ENCODE measurements at regions not wholly inside any gene's neighbourhood (a gene's known extent, or its start where the extent isn't known, plus 50 kb on each side); places are given as distances from the start of the nearest gene placed in this dataset.

- Histone ChIP-seq H3F3A (ENCODE audit: low read depth) (peaks cover 7% of the 10 kb centered on the region), H3K4me3 (no peak overlapping the region), H3K36me3 (no peaks in the 10 kb centered on the region), H3K4me1 (no peaks in the 10 kb centered on the region), H4K20me1 (ENCODE audit: low read depth) (no peaks in the 10 kb centered on the region), H3K9me3 (ENCODE audit: low read depth) (no peaks in the 10 kb centered on the region), H3K27me3 (no peaks in the 10 kb centered on the region), H3K27ac (no peak overlapping the region), H3K79me2 (ENCODE audit: low read depth) (no peaks in the 10 kb centered on the region), H3K4me2 (no peak overlapping the region), H3K9ac (no peak overlapping the region), H2AFZ (replicated peaks) (no peak overlapping the region)
- peaks cover 2% of the 10 kb centered on the region for H3K9me3 Mint-ChIP-seq
- TF ChIP-seq CTCF (IDR thresholded peaks at IDR 0.05) = peak; percentile 74
- TF ChIP-seq EZH2 (IDR thresholded peaks at IDR 0.05) = no peak
- H3K4me3 Mint-ChIP-seq = no peak overlapping the region
- H3K27ac Mint-ChIP-seq = no peak overlapping the region
- peaks cover 7% of the 10 kb centered on the region for H3K27me3 Mint-ChIP-seq (ENCODE audit: insufficient read depth, low read depth)
- peaks cover 21% of the 10 kb centered on the region for H3K4me1 Mint-ChIP-seq
- DNase-seq (ENCODE audit: low spot score) = peak; percentile 60
- H3K36me3 Mint-ChIP-seq = peaks cover 2% of the 10 kb centered on the region
These were observed 74.2 kb upstream of the PROK2 start for GRCh38 chr3:71859123-71859519.

- no peak for TF ChIP-seq CTCF (IDR thresholded peaks at IDR 0.05)
- TF ChIP-seq EZH2 (IDR thresholded peaks at IDR 0.05) = no peak
- TF ChIP-seq EZH2phosphoT487 (IDR thresholded peaks at IDR 0.05) = no peak
- Mint-ChIP-seq H3K4me3 (no peak overlapping the region), H3K9me3 (peaks cover 3% of the 10 kb centered on the region), H3K27me3 (ENCODE audit: insufficient read depth, low read depth) (peaks cover 7% of the 10 kb centered on the region), H3K36me3 (peaks cover 2% of the 10 kb centered on the region), H3K27ac (no peak overlapping the region), H3K4me1 (peaks cover 26% of the 10 kb centered on the region)
- no peaks in the 10 kb centered on the region for H3K9me3 ChIP-seq (ENCODE audit: low read depth)
- H3K4me3 ChIP-seq = no peak overlapping the region
- peak overlapping the region; percentile 89 for H2AFZ ChIP-seq (replicated peaks)
- H3K9ac ChIP-seq = no peak overlapping the region
- H3K27me3 ChIP-seq = no peaks in the 10 kb centered on the region
- H3F3A ChIP-seq (ENCODE audit: low read depth) = peaks cover 7% of the 10 kb centered on the region
- H3K27ac ChIP-seq = no peak overlapping the region
- no peaks in the 10 kb centered on the region for H3K79me2 ChIP-seq (ENCODE audit: low read depth)
- no peak for DNase-seq (ENCODE audit: low spot score)
- H3K4me1 ChIP-seq = no peaks in the 10 kb centered on the region
- H3K36me3 ChIP-seq = no peaks in the 10 kb centered on the region
- H4K20me1 ChIP-seq (ENCODE audit: low read depth) = no peaks in the 10 kb centered on the region
- H3K4me2 ChIP-seq = no peak overlapping the region
These were observed 73.7 kb upstream of the PROK2 start for GRCh38 chr3:71858503-71859122.

GRCh38 chr3:71857956-71858355, 73.0 kb upstream of the PROK2 start:
- peaks cover 7% of the 10 kb centered on the region for H3F3A ChIP-seq (ENCODE audit: low read depth)
- Mint-ChIP-seq H3K27me3 (ENCODE audit: insufficient read depth, low read depth) (peaks cover 7% of the 10 kb centered on the region), H3K9me3 (peaks cover 5% of the 10 kb centered on the region), H3K4me1 (peaks cover 27% of the 10 kb centered on the region), H3K27ac (no peak overlapping the region), H3K4me3 (no peak overlapping the region), H3K36me3 (peaks cover 2% of the 10 kb centered on the region)
- H4K20me1 ChIP-seq (ENCODE audit: low read depth) = no peaks in the 10 kb centered on the region
- H3K27me3 ChIP-seq = no peaks in the 10 kb centered on the region
- no peaks in the 10 kb centered on the region for H3K36me3 ChIP-seq
- DNase-seq (ENCODE audit: low spot score) = no peak
- no peak overlapping the region for H3K27ac ChIP-seq
- no peaks in the 10 kb centered on the region for H3K9me3 ChIP-seq (ENCODE audit: low read depth)
- TF ChIP-seq CTCF (IDR thresholded peaks at IDR 0.05) = no peak
- TF ChIP-seq EZH2phosphoT487 (IDR thresholded peaks at IDR 0.05) = no peak
- no peak for TF ChIP-seq EZH2 (IDR thresholded peaks at IDR 0.05)
- no peaks in the 10 kb centered on the region for H3K79me2 ChIP-seq (ENCODE audit: low read depth)
- no peak overlapping the region for H2AFZ ChIP-seq (replicated peaks)
- H3K4me2 ChIP-seq = no peak overlapping the region
- no peak overlapping the region for H3K9ac ChIP-seq
- H3K4me1 ChIP-seq = no peaks in the 10 kb centered on the region
- no peak overlapping the region for H3K4me3 ChIP-seq
